Skeletal muscle satellite cell (primary cell): ENCODE measurements at regions not wholly inside any gene's neighbourhood (a gene's known extent, or its start where the extent isn't known, plus 50 kb on each side); places are given as distances from the start of the nearest gene placed in this dataset.
"Not testable (repeated sequence)": the region's sequence is repeated elsewhere in the genome, so short reads cannot be mapped to it uniquely, and the experiment has no call there.

Experiments used
- H3K27me3 ChIP-seq: 2 replicates; pipeline ENCODE4 v1.7.0; 2013; ENCODE audit warnings: low read length; ENCODE audit not compliant: control insufficient read depth, insufficient read depth
- H3K36me3 ChIP-seq: 2 replicates; pipeline ENCODE4 v1.7.0; 2013; ENCODE audit warnings: mild to moderate bottlenecking, control low read depth, low read length; ENCODE audit not compliant: insufficient read depth
- H3K4me1 ChIP-seq: 2 replicates; pipeline ENCODE4 v1.7.0; 2013; ENCODE audit warnings: low read length; ENCODE audit not compliant: control insufficient read depth, insufficient read depth
- H3K4me2 ChIP-seq: 2 replicates; pipeline ENCODE4 v1.7.0; 2013; ENCODE audit warnings: mild to moderate bottlenecking, low read length
- H3K4me3 ChIP-seq: 2 replicates; pipeline ENCODE4 v1.7.0; 2013; ENCODE audit warnings: low read length
- H3K9ac ChIP-seq: 2 replicates; pipeline ENCODE4 v1.7.0; 2013; ENCODE audit warnings: mild to moderate bottlenecking, low read depth, low read length, moderate library complexity
- H3K9me3 ChIP-seq: replicated peaks from 2 replicates; pipeline ENCODE4 v1.7.0; 2013; ENCODE audit warnings: mild to moderate bottlenecking, control low read depth, low read length

DNA sequence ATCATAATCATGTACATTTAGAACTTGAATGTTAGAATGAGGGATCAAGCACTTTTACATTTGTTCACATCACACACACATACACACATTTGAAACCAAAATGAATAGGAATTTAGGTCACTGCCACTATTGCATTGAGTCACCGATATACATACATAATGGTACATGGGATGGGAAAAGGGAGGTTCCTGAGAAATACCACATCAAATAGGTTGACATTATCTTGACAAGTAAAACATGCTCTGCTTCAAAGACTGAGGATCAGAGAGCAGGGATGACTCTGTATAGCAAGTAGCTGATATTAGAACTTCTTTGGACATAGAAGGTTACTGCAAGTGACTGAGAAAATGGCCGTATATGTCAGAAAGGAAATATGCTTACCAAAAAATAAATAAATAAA lies 847.2 kb downstream of the PLOD2 start:
- H3K4me2 ChIP-seq = no peak overlapping the region
- no peak overlapping the region for H3K9ac ChIP-seq
- H3K27me3 ChIP-seq = no peaks in the 10 kb centered on the region
- no peak overlapping the region for H3K4me3 ChIP-seq
- H3K4me1 ChIP-seq = no peaks in the 10 kb centered on the region
- H3K36me3 ChIP-seq = no peaks in the 10 kb centered on the region
- H3K9me3 ChIP-seq = no peaks in the 10 kb centered on the region

DNA sequence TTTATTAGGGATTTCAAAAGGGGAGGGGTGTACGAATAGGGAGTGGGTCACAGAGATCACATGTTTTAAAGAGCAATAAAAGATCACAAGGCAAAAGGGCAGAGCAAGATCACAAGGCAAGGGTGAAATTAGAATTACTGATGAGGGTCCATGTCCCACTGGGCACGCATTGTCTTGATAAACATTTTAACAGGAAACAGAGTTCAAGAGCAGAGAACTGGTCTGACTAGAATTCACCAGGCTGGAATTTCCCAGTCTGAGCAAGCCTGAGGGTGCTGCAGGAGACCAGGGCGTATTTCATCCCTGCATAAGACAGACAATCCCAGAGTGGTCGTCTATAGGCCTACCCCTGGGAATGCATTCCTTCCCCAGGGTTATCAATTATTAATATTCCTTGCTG lies 844.7 kb downstream of the PLOD2 start:
- not testable (repeated sequence) for H3K4me1 ChIP-seq, H3K9me3 ChIP-seq

DNA sequence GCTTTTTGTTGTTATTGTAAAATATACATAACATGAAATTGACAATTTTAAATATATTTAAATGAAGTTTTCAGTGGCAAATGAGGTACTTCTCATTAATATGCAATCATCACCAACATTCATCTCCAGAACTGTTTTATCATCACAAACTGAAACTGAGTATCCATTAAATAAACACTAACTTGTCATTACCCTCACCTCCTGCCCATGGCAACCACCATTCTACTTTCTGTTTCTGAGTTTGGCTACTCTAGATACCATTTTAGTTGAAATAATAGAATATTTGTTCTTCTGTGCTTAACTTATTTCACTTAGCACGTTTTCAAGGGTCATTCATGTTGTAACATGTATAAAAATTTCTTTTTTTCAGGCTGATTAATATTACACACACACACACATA lies 834.3 kb downstream of the PLOD2 start:
- no peak overlapping the region for H3K4me2 ChIP-seq
- no peak overlapping the region for H3K4me3 ChIP-seq
- no peaks in the 10 kb centered on the region for H3K36me3 ChIP-seq
- H3K27me3 ChIP-seq = no peaks in the 10 kb centered on the region
- H3K9me3 ChIP-seq = no peaks in the 10 kb centered on the region
- no peak overlapping the region for H3K9ac ChIP-seq
- H3K4me1 ChIP-seq = no peaks in the 10 kb centered on the region

More for the DNA sequence above, 844.7 kb downstream of the PLOD2 start:
- H3K4me2 ChIP-seq, H3K9ac ChIP-seq, H3K4me3 ChIP-seq, H3K27me3 ChIP-seq, H3K36me3 ChIP-seq: not testable (repeated sequence)

DNA sequence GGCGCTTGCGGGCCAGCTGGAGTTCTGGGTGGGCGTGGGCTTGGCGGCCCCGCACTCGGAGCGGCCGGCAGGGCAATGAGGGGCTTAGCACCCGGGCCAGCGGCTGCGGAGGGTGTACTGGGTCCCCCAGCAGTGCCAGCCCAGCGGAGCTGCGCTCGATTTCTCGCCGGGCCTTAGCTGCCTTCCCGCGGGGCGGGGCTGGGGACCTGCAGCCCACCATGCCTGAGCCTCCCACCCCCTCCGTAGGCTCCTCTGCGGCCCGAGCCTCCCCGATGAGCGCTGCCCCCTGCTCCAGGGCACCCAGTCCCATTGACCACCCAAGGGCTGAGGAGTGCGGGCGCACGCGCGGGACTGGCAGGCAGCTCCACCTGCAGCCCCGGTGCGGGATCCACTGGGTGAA lies 827.6 kb downstream of the PLOD2 start:
- H3K9ac ChIP-seq, H3K4me3 ChIP-seq, H3K4me2 ChIP-seq: not testable (repeated sequence)

GRCh38 chr3:145333931-145334330 lies 827.1 kb downstream of the PLOD2 start:
- no peak overlapping the region for H3K4me2 ChIP-seq
- no peaks in the 10 kb centered on the region for H3K27me3 ChIP-seq
- H3K4me3 ChIP-seq = no peak overlapping the region
- no peaks in the 10 kb centered on the region for H3K9me3 ChIP-seq
- H3K36me3 ChIP-seq = no peaks in the 10 kb centered on the region
- H3K9ac ChIP-seq = no peak overlapping the region
- no peaks in the 10 kb centered on the region for H3K4me1 ChIP-seq

More for the DNA sequence above, 827.6 kb downstream of the PLOD2 start:
- not testable (repeated sequence) for H3K9me3 ChIP-seq, H3K27me3 ChIP-seq, H3K36me3 ChIP-seq, H3K4me1 ChIP-seq

GRCh38 chr3:145355206-145355605 lies 805.8 kb downstream of the PLOD2 start:
- H3K27me3 ChIP-seq = no peaks in the 10 kb centered on the region
- H3K4me1 ChIP-seq = no peaks in the 10 kb centered on the region
- no peak overlapping the region for H3K4me2 ChIP-seq
- no peaks in the 10 kb centered on the region for H3K36me3 ChIP-seq
- H3K9me3 ChIP-seq = peaks cover 7% of the 10 kb centered on the region
- no peak overlapping the region for H3K4me3 ChIP-seq
- no peak overlapping the region for H3K9ac ChIP-seq

GRCh38 chr3:145357453-145357852 lies 803.5 kb downstream of the PLOD2 start:
- Histone ChIP-seq H3K27me3 (no peaks in the 10 kb centered on the region), H3K4me1 (no peaks in the 10 kb centered on the region), H3K4me3 (no peak overlapping the region), H3K4me2 (no peak overlapping the region), H3K36me3 (no peaks in the 10 kb centered on the region), H3K9ac (no peak overlapping the region), H3K9me3 (peaks cover 7% of the 10 kb centered on the region)

DNA sequence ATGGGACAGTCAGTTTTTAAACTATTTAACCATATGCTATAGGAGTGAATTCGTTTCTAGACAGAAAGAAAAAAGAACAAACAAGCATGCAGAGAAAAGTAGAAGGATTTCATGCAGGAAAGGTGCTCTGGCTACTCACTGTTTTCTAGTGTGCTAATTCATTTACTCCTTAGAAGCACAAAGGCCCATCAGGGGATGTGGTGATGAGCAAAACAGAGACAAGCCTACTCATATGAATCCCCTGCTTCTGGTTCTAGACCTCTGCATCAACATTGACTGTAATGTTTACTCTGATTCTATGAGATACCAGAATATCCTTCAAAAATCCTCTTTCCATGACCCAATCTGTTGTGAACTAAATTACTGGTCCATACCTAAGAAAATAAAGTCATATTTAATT lies 801.9 kb downstream of the PLOD2 start:
- Histone ChIP-seq H3K36me3 (no peaks in the 10 kb centered on the region), H3K4me3 (no peak overlapping the region), H3K27me3 (no peaks in the 10 kb centered on the region), H3K4me2 (no peak overlapping the region), H3K9me3 (peaks cover 7% of the 10 kb centered on the region), H3K9ac (no peak overlapping the region), H3K4me1 (no peaks in the 10 kb centered on the region)

- Histone ChIP-seq H3K27me3 (no peaks in the 10 kb centered on the region), H3K4me1 (no peaks in the 10 kb centered on the region), H3K9ac (no peak overlapping the region), H3K4me3 (no peak overlapping the region), H3K36me3 (no peaks in the 10 kb centered on the region), H3K4me2 (no peak overlapping the region), H3K9me3 (peaks cover 3% of the 10 kb centered on the region)
These were observed 792.2 kb downstream of the PLOD2 start for GRCh38 chr3:145368748-145369147.

DNA sequence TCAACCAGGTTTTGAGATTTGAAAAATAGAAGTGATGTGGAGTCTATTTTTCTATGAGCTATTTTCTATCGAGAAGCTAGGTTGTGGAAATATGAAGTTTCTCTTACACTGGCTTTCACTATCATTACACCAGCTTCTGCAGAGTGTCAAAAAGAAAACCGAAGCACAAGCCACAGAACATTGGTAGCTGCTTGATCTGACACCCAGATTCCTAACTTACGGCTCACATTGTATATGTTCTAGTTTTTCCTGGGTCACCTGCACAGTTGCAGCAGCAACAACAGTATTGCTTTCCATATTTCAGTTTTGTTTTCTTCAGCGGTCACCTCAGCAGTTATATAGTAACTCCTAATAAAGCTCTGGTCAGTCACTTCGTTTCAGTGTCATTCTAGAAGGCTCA lies 790.1 kb downstream of the PLOD2 start:
- no peaks in the 10 kb centered on the region for H3K4me1 ChIP-seq
- H3K9me3 ChIP-seq = peaks cover 3% of the 10 kb centered on the region
- no peak overlapping the region for H3K4me3 ChIP-seq
- H3K4me2 ChIP-seq = no peak overlapping the region
- no peaks in the 10 kb centered on the region for H3K36me3 ChIP-seq
- H3K9ac ChIP-seq = no peak overlapping the region
- H3K27me3 ChIP-seq = no peaks in the 10 kb centered on the region

DNA sequence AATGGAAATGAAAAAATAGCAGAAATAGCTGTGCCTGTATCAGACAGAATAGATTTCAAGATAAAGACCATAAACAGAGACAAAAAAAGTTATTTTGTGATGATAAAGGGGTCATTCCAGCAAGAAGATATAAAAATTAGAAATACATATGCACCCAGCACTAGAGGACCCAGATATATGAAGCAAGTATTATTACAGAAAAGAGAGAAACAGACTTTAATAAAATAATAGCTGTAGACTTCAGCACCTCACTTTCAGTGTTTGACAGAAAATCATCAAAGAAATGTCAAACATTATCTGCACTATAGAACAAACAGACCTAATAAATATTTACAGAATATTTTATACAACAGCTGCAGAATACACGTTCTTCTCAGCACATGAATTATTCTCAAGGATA lies 783.7 kb downstream of the PLOD2 start:
- Histone ChIP-seq H3K9ac (no peak overlapping the region), H3K4me1 (no peaks in the 10 kb centered on the region), H3K9me3 (peaks cover 3% of the 10 kb centered on the region), H3K27me3 (no peaks in the 10 kb centered on the region), H3K36me3 (no peaks in the 10 kb centered on the region), H3K4me3 (no peak overlapping the region), H3K4me2 (no peak overlapping the region)

- no peak overlapping the region for H3K4me3 ChIP-seq
- no peaks in the 10 kb centered on the region for H3K4me1 ChIP-seq
- H3K27me3 ChIP-seq = no peaks in the 10 kb centered on the region
- no peak overlapping the region for H3K9ac ChIP-seq
- H3K36me3 ChIP-seq = no peaks in the 10 kb centered on the region
- H3K4me2 ChIP-seq = no peak overlapping the region
- H3K9me3 ChIP-seq = no peaks in the 10 kb centered on the region
These were observed 777.6 kb downstream of the PLOD2 start for GRCh38 chr3:145383416-145383815.
